Astrocyte of the cerebellum (primary cell): ENCODE measurements at regions not wholly inside any gene's neighbourhood (a gene's known extent, or its start where the extent isn't known, plus 50 kb on each side); places are given as distances from the start of the nearest gene placed in this dataset.

ENCODE experiments used
- DNase-seq: peaks from one replicate; pipeline ENCODE4 v3.0.0-alpha.2; 2011; ENCODE audit warnings: low read depth
- H3K4me3 ChIP-seq: 2 replicates; pipeline ENCODE4 v1.5.1; 2011; ENCODE audit warnings: mild to moderate bottlenecking, low read depth, low read length, moderate library complexity
- in situ Hi-C: cut with HindIII; loops from 2 replicates; pipeline ENCODE4 v1.10.0; 2017; ENCODE audit warnings: low sequenced_read_pairs
- TF ChIP-seq, protein P1 (sequence below): IDR thresholded peaks from 2 replicates; pipeline ENCODE4 v1.5.1; 2012; ENCODE audit warnings: low read length, low read depth, moderate library complexity, mild to moderate bottlenecking; ENCODE audit errors: missing control alignments

DNA sequence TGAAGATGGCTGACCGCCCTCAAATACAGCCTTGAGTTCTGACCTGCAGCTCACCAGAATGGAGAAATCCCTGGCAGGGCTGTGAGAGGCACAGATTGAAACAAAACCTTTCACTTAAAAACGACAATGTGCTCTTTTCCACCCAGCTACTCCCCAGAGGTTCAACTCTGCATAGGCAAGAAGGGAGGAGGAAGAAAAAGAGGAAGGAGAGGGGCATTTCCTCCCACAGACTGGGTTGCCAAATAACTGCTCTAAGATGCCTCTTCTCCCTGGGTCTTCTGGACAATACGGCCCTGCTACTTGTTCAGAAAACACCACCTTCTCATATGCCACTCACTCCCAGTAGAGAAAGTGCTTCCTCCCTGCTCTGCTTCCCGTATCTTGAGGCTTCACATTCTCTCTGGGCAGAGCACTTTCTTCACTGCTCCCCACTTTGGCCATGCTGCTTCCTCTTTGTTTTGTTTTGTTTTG, 136.4 kb upstream of the SLC1A4 start:
- no peak overlapping the region for H3K4me3 ChIP-seq
- in situ Hi-C loops: no loop called here
- DNase-seq: no peak
- TF ChIP-seq, protein P1, sequence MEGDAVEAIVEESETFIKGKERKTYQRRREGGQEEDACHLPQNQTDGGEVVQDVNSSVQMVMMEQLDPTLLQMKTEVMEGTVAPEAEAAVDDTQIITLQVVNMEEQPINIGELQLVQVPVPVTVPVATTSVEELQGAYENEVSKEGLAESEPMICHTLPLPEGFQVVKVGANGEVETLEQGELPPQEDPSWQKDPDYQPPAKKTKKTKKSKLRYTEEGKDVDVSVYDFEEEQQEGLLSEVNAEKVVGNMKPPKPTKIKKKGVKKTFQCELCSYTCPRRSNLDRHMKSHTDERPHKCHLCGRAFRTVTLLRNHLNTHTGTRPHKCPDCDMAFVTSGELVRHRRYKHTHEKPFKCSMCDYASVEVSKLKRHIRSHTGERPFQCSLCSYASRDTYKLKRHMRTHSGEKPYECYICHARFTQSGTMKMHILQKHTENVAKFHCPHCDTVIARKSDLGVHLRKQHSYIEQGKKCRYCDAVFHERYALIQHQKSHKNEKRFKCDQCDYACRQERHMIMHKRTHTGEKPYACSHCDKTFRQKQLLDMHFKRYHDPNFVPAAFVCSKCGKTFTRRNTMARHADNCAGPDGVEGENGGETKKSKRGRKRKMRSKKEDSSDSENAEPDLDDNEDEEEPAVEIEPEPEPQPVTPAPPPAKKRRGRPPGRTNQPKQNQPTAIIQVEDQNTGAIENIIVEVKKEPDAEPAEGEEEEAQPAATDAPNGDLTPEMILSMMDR: no peak

DNA sequence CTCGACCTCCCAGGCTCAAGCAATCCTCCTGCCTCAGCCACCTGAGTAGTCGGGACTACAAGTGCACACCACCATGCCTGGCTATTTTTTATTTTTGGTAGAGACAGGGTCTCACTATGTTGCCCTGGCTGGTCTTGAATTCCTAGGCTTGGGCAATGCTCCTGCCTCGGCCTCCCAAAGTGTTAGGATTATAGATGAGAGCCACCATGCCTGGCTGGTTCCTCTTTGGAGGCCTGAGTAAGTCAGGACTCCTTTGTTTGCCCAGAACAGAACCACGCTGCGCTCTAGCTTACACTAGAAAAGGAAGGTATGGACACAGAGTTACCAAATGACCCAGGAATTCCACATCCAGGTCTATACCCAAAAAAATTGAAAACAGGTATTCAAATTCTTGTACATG, 135.9 kb upstream of the SLC1A4 start:
- no peak for DNase-seq
- no peak overlapping the region for H3K4me3 ChIP-seq
- TF ChIP-seq, protein P1: no peak
- in situ Hi-C loops: no loop called here

DNA sequence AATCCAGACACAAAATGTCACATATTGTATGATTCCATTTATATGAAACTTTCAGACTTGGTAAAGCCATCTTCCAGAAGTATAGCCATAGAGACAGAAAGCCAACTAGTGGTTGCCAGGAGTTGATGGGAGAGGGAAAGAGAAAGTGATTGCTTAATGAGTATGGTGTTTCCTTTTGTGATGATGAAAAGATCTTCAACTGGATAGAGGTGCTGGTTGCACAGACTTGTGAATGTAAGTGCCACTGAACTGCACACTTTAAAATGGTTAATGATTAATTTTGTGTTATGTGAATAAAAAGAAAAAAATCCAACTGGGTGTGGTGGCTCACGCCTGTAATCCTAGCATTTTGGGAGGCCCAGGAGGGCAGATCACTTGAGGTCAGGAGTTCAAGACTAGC, 135.3 kb upstream of the SLC1A4 start:
- no peak for DNase-seq
- no peak overlapping the region for H3K4me3 ChIP-seq
- in situ Hi-C loops: no loop called here
- TF ChIP-seq, protein P1: no peak

DNA sequence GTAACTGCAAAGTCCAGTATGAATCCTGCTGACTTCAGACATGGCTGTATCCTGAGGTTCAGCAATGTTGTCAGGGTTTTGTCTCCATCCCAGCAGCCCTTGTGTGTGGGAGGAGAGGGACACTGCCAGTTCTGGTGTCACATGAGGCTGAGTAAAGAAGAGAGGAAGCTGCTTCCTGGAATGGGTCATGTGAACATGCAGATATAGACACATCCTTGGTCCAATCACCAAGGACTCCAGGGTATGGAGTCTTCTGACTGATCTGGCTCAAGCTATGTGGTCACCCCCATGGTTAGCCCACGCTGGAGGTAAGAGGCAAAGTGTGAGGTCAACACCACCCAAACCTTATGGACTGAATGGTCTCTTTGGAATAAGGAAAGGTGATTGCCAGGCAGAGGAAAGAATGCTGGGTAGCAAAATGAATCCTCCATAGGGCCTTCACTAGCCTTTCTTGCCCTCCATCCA, 134.4 kb upstream of the SLC1A4 start:
- in situ Hi-C loops: no loop called here
- TF ChIP-seq, protein P1: no peak
- H3K4me3 ChIP-seq: no peak overlapping the region
- no peak for DNase-seq

DNA sequence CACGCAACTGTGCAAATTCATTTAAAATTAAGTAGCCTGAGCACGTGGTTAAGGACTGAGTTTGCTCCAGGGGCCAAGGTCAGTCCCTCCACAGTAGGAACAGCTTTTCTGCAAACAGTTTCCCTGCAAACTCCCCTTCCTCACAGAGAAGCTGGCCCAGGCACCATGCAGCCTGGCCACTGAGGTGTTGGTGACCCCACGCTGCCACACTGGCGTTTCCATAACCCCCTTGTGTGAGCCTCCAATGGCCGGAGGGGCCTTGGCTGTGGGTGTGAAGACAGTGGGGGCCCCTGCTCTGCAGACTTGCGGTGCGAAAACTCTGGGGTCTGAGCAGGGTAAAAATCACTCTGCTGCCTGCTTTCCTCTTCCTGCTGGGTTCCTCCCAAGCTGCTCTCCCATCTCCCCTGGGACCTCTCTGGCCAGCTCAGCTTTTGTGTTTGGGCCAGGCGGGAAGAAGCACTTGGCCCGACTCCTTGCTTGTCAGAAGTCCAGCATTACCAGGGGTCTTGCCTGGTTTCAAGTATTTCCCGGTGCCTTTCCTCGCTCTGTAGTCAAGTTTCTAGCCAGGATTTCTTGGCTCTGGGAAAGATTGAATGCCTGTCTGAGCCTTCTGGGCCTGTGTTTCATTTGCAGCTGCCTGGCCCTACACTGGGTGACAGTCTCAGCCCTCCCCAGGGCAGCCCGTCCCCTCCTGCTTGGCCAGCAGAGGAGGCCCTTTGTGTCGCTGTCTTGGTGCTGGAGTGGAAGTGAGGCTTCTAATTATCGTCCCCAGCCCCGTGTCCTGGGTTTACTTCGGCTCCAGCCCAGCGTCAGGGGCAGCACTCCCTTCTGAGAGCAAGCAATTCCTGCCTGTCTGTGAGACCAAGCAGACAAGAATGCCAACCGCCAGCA, 131.4 kb upstream of the SLC1A4 start:
- DNase-seq: peak; percentile 79
- H3K4me3 ChIP-seq: no peak overlapping the region
- in situ Hi-C loops: no loop called here
- TF ChIP-seq, protein P1: no peak

DNA sequence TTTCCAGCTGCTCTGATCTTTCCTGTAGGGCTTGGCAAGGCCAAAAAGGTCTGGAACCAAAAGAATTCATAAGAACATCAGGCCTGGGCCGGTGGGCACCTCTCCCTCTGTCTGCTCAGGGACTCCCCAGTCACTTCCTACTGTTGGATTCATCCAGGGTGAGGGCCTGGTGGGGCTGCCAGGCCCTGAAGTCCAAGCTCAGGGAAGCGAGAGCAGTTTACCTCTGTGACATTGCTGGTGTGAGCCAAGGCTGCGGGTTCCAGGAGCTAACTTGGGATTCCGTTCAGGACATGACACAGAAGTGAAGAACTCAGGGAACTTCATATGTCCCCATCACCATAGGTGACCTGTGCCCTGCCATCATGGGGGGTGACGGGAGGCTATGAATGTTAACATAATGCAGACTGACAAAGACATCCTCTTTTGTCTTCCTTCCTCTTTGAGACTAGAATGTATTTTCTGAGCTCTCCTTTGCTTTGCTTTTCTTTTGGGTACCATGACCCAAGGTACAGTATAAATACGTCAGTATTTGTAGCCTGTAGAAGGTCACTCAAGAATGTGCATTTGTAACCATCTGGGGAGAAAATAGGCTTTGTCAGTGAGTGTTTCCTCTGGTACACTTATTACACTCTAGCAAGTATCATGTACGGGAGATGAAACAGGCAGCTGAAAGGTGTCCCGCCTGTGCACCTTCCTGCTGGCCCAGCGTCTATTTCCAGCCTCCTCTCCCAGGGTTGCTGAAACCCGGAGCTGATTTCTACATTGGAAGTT, 130.5 kb upstream of the SLC1A4 start:
- TF ChIP-seq, protein P1: no peak
- H3K4me3 ChIP-seq: no peak overlapping the region
- in situ Hi-C loops: no loop called here
- no peak for DNase-seq
